ENCODE measurements at regions not wholly inside any gene's neighbourhood (a gene's known extent, or its start where the extent isn't known, plus 50 kb on each side); places are given as distances from the start of the nearest gene placed in this dataset.

DNA sequence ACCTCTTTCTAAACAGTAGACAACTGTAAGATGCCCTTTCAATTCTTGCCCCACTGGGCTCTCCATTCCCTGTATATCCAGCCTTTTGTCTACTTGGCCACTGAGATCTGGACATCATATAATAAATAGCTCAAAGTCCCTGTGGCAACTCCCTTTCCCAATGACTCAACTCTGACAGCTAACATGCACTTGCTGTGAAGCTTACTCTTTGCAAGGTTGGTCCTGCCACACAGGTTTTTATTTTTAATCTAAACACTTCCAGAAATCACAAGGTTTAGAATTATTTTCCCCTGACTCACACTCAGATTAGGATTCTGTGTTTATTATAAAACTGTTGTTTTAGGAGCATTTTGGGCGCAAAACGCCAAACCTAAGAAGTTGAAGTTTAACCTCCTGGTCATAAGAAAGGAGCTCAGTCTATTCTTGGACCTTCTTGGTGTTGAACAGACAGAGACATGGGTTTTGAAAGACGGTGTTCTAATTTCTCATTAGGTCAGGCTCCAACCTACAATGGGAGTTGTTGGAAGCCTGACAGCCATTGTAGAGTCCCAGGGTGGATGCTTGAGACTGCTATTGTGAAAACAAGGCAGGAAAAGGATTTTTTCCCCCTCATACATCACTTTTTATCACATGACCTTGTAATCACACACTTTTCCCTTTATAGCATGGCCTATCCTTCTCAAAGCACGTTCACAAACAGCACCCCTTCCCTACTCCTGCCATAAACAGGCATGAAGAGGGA lies 124.7 kb upstream of the SERPINE2 start:
- Histone ChIP-seq H3K27me3 (ENCODE audit: control insufficient read depth, insufficient read depth, low read length) (no peaks in the 10 kb centered on the region), H3K4me1 (ENCODE audit: control insufficient read depth, insufficient read depth, low read length) (no peaks in the 10 kb centered on the region), H3K27ac (ENCODE audit: low read depth, low read length) (no peak overlapping the region), H3K9ac (ENCODE audit: low read length) (no peak overlapping the region), H3K4me3 (ENCODE audit: low read depth, low read length) (no peak overlapping the region), H3K36me3 (ENCODE audit: control insufficient read depth, insufficient read depth, low read length) (no peaks in the 10 kb centered on the region), H3K9me3 (ENCODE audit: control insufficient read depth, insufficient read depth, low read depth, low read length) (peaks cover 2% of the 10 kb centered on the region; the same call in 1 of the 2 replicates)

DNA sequence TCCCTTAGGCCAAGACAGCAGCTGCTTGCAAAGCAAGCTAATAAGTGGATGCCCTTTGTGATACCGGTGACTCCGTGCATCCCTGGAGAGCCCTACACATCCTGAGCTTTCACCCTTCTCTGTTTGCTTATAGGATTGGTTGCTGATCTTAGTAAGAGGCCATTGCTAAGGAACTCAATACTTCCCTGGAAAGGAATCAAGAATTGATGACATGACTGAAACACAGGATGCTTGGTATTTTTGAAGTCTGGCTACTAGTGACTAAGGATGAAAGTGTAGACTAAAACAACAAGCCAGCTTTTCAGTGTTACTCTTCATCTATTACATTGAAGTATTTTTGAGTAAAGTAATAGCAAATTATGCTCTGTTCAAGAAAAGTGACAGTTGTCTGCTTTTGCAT lies 123.0 kb upstream of the SERPINE2 start:
- no peaks in the 10 kb centered on the region for H3K36me3 ChIP-seq (ENCODE audit: control insufficient read depth, insufficient read depth, low read length)
- no peaks in the 10 kb centered on the region for H3K4me1 ChIP-seq (ENCODE audit: control insufficient read depth, insufficient read depth, low read length)
- no peaks in the 10 kb centered on the region for H3K9me3 ChIP-seq (ENCODE audit: control insufficient read depth, insufficient read depth, low read depth, low read length)
- no peak overlapping the region for H3K27ac ChIP-seq (ENCODE audit: low read depth, low read length)
- no peak overlapping the region for H3K9ac ChIP-seq (ENCODE audit: low read length)
- H3K4me3 ChIP-seq (ENCODE audit: low read depth, low read length), result no peak overlapping the region
- H3K27me3 ChIP-seq (ENCODE audit: control insufficient read depth, insufficient read depth, low read length), result no peaks in the 10 kb centered on the region

DNA sequence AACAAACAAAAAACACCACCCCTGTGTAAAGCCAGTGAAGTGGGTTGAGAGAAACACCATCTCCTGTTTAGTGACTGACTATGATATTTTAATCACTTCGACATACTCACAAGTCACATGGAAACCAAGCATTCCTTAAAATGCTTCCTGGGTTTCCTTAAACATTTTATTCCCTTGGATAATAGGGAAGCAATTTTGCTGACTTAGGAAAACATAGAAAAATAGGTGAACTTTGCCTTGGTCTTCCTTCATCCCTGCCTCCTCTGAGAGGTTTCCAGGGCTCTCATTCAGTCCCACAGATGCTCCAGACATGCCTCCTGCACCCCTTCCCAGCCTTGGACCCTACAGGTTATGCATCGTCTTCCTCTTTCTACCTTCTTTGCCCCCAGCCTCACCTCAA lies 122.6 kb upstream of the SERPINE2 start:
- no peaks in the 10 kb centered on the region for H3K36me3 ChIP-seq (ENCODE audit: control insufficient read depth, insufficient read depth, low read length)
- H3K4me1 ChIP-seq (ENCODE audit: control insufficient read depth, insufficient read depth, low read length), result no peaks in the 10 kb centered on the region
- H3K4me3 ChIP-seq (ENCODE audit: low read depth, low read length), result no peak overlapping the region
- H3K9me3 ChIP-seq (ENCODE audit: control insufficient read depth, insufficient read depth, low read depth, low read length), result no peaks in the 10 kb centered on the region
- no peak overlapping the region for H3K27ac ChIP-seq (ENCODE audit: low read depth, low read length)
- H3K9ac ChIP-seq (ENCODE audit: low read length), result no peak overlapping the region
- H3K27me3 ChIP-seq (ENCODE audit: control insufficient read depth, insufficient read depth, low read length), result no peaks in the 10 kb centered on the region

DNA sequence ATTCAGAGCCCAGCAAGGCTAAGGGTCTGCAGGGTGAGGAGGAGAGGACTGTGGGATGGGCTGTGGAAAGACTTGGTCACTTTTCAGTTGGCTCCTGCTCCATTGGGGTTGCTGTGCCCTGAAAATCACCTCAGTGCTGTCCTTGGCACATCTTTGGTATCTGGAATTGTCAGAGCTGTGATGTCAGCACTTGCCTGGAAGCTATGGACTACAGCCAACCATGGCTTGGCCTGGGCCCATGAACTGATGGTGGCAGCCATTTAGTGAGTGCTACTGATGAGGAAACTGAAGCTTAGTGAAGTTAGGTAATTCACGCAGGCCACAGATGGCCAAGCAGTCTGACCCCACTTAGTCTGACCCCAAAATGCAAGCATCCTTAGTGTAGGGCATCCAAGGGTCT lies 121.8 kb upstream of the SERPINE2 start:
- H3K36me3 ChIP-seq (ENCODE audit: control insufficient read depth, insufficient read depth, low read length), result no peaks in the 10 kb centered on the region
- H3K9ac ChIP-seq (ENCODE audit: low read length), result no peak overlapping the region
- no peak overlapping the region for H3K27ac ChIP-seq (ENCODE audit: low read depth, low read length)
- no peaks in the 10 kb centered on the region for H3K27me3 ChIP-seq (ENCODE audit: control insufficient read depth, insufficient read depth, low read length)
- no peaks in the 10 kb centered on the region for H3K9me3 ChIP-seq (ENCODE audit: control insufficient read depth, insufficient read depth, low read depth, low read length)
- no peak overlapping the region for H3K4me3 ChIP-seq (ENCODE audit: low read depth, low read length)
- H3K4me1 ChIP-seq (ENCODE audit: control insufficient read depth, insufficient read depth, low read length), result no peaks in the 10 kb centered on the region

DNA sequence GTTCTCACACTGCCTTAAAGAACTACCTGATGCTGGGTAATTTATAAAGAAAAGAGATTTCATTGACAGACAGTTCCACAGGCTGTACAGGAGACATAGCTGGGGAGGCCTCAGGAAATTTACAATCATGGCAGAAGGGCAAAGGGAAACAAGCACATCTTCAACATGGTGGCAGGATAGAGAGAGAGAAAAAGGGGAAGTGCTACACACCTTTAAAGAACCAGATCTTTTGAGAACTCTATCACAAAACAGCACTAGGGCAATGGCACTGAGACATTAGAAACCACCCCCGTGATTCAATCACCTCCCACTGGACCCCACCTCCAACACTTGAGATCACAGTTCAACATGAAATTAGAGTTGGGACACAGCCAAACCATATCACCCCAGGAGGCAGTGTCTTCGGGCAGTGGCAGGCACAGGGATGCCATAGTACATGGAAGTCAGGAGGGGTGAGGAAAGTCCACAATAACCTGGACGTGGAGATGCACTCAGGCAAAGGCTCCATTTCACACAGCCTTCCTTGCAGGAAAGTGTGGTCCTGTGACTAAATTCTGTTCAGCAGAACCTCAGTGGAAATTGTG lies 120.4 kb upstream of the SERPINE2 start:
- H3K27me3 ChIP-seq (ENCODE audit: control insufficient read depth, insufficient read depth, low read length), result no peaks in the 10 kb centered on the region
- H3K9ac ChIP-seq (ENCODE audit: low read length), result no peak overlapping the region
- H3K4me1 ChIP-seq (ENCODE audit: control insufficient read depth, insufficient read depth, low read length), result no peaks in the 10 kb centered on the region
- H3K27ac ChIP-seq (ENCODE audit: low read depth, low read length), result no peak overlapping the region
- no peaks in the 10 kb centered on the region for H3K9me3 ChIP-seq (ENCODE audit: control insufficient read depth, insufficient read depth, low read depth, low read length)
- no peaks in the 10 kb centered on the region for H3K36me3 ChIP-seq (ENCODE audit: control insufficient read depth, insufficient read depth, low read length)
- H3K4me3 ChIP-seq (ENCODE audit: low read depth, low read length), result no peak overlapping the region

DNA sequence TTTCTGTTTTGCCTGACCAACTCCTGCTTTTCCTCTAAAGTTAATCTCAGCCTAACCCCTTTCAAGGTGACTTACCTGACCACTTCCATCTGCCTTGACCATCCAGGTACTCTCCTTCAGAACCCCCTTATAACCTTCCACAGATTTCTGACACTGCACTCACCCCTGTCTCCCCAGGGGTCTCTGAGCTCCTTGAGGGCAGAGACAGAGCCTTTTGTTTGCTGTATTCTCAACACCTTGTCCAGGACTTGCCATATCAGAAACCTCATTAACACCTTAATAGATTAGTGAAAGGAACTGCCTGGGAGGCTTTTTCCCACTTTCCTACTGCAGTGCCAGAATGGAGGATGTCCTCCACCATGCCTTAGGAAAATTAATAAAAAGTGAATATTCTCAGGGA lies 119.7 kb upstream of the SERPINE2 start:
- no peaks in the 10 kb centered on the region for H3K27me3 ChIP-seq (ENCODE audit: control insufficient read depth, insufficient read depth, low read length)
- H3K4me1 ChIP-seq (ENCODE audit: control insufficient read depth, insufficient read depth, low read length), result no peaks in the 10 kb centered on the region
- no peak overlapping the region for H3K27ac ChIP-seq (ENCODE audit: low read depth, low read length)
- no peaks in the 10 kb centered on the region for H3K9me3 ChIP-seq (ENCODE audit: control insufficient read depth, insufficient read depth, low read depth, low read length)
- no peaks in the 10 kb centered on the region for H3K36me3 ChIP-seq (ENCODE audit: control insufficient read depth, insufficient read depth, low read length)
- H3K4me3 ChIP-seq (ENCODE audit: low read depth, low read length), result no peak overlapping the region
- H3K9ac ChIP-seq (ENCODE audit: low read length), result no peak overlapping the region

DNA sequence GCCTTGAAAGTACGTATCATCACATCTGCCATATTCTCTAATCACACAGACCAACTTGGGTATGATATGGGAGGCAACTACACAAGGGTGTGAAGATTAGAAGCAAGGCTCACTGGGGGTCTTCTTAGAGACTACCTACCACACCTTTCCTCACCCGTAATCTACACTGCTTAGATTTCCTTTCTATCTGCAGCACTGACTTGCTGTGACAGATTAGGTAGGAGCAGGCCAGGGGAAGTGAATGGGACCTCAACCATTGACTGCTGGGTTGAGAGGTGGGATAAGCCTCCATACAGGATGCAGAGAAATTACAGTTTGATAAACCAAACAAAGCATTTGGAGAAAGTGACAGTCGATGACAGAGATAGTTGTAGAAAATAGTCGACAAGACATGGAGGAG lies 119.0 kb upstream of the SERPINE2 start:
- no peaks in the 10 kb centered on the region for H3K27me3 ChIP-seq (ENCODE audit: control insufficient read depth, insufficient read depth, low read length)

DNA sequence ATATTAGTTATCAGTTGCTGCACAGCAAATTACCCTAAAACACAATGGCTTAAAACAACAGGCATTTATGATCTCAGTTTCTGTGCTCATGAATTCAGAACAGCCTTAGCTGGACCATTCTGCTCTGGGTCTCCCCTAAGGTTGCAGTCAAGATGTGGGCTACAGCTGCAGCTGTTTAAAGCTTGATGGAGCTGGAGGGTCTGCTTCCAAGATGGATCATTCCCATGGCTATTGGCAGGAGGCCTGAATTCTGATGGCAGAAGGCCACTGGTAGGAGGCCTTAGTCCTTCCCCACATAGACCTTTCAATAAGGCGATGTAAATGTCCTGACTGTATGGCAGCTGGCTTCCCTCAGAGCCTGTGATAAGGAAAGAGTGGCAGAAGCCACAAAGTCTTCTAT lies 118.6 kb upstream of the SERPINE2 start:
- no peak overlapping the region for H3K9ac ChIP-seq (ENCODE audit: low read length)
- H3K27me3 ChIP-seq (ENCODE audit: control insufficient read depth, insufficient read depth, low read length), result no peaks in the 10 kb centered on the region
- H3K9me3 ChIP-seq (ENCODE audit: control insufficient read depth, insufficient read depth, low read depth, low read length), result no peaks in the 10 kb centered on the region
- no peaks in the 10 kb centered on the region for H3K36me3 ChIP-seq (ENCODE audit: control insufficient read depth, insufficient read depth, low read length)
- no peaks in the 10 kb centered on the region for H3K4me1 ChIP-seq (ENCODE audit: control insufficient read depth, insufficient read depth, low read length)
- no peak overlapping the region for H3K27ac ChIP-seq (ENCODE audit: low read depth, low read length)
- no peak overlapping the region for H3K4me3 ChIP-seq (ENCODE audit: low read depth, low read length)

More for the DNA sequence above, 119.0 kb upstream of the SERPINE2 start:
- H3K4me1 ChIP-seq (ENCODE audit: control insufficient read depth, insufficient read depth, low read length), result no peaks in the 10 kb centered on the region
- H3K36me3 ChIP-seq (ENCODE audit: control insufficient read depth, insufficient read depth, low read length), result no peaks in the 10 kb centered on the region
- no peak overlapping the region for H3K9ac ChIP-seq (ENCODE audit: low read length)
- no peak overlapping the region for H3K27ac ChIP-seq (ENCODE audit: low read depth, low read length)
- no peak overlapping the region for H3K4me3 ChIP-seq (ENCODE audit: low read depth, low read length)
- no peaks in the 10 kb centered on the region for H3K9me3 ChIP-seq (ENCODE audit: control insufficient read depth, insufficient read depth, low read depth, low read length)

DNA sequence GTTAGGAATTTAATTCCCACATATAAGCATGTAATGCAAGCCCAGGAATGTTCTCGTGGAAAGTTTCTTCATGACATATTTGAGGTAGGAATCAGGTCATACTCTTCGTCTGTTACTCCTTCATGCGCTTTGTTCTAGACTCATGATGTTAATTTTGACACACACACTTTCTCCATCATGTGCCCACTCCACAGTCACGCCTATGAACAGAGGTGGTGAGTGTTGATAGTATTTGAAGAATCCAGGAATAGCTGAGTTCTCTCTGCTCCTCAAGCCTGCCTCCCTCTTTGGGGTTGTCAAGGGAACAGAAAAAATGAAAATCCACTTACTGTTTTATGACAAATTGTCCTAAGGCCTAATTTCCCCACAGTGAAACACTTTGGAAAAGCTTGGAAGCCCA lies 117.3 kb upstream of the SERPINE2 start:
- Histone ChIP-seq H3K27ac (ENCODE audit: low read depth, low read length) (no peak overlapping the region), H3K9ac (ENCODE audit: low read length) (no peak overlapping the region), H3K4me1 (ENCODE audit: control insufficient read depth, insufficient read depth, low read length) (no peaks in the 10 kb centered on the region), H3K9me3 (ENCODE audit: control insufficient read depth, insufficient read depth, low read depth, low read length) (no peaks in the 10 kb centered on the region), H3K36me3 (ENCODE audit: control insufficient read depth, insufficient read depth, low read length) (no peaks in the 10 kb centered on the region), H3K27me3 (ENCODE audit: control insufficient read depth, insufficient read depth, low read length) (no peaks in the 10 kb centered on the region), H3K4me3 (ENCODE audit: low read depth, low read length) (no peak overlapping the region)

DNA sequence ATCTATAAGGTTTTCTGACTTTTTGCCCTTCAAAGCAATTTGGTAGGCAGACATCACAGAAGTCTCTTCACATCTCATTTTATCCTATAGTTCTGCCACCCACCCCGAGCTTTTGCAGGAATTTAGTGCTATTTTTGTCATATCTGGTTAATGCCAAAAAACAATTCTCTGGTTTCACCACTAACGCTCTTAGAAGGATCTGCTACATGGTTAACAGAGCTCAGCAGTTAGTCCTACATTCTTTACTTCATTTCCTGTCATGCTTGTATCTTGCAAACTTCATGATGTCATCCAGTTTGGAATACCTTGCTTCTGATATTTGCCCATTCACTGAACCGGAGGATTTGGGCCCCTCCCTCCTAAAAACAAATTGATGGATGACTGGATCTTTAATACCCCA lies 116.8 kb upstream of the SERPINE2 start:
- Histone ChIP-seq H3K9me3 (ENCODE audit: control insufficient read depth, insufficient read depth, low read depth, low read length) (no peaks in the 10 kb centered on the region), H3K27ac (ENCODE audit: low read depth, low read length) (no peak overlapping the region), H3K4me3 (ENCODE audit: low read depth, low read length) (no peak overlapping the region), H3K4me1 (ENCODE audit: control insufficient read depth, insufficient read depth, low read length) (no peaks in the 10 kb centered on the region), H3K36me3 (ENCODE audit: control insufficient read depth, insufficient read depth, low read length) (no peaks in the 10 kb centered on the region), H3K27me3 (ENCODE audit: control insufficient read depth, insufficient read depth, low read length) (no peaks in the 10 kb centered on the region), H3K9ac (ENCODE audit: low read length) (no peak overlapping the region)

DNA sequence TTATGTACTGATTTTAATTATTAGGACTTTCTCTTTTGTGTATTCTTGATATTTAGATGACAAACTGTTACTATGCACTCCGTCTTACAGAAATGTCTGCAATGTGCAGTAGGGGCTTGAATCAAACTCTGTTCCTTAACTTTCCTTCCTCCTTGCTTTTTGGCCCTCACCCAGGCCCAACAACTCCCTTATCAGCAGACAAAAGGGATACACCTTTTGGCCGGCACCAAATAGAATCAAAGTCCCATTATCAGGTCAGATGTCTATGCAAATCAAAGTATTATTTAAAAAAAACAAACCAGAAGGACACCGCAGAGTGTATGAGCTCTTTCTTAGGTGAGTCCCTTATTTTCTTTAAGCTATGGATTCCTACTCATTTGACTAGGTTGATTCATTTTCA lies 116.3 kb upstream of the SERPINE2 start:
- H3K4me3 ChIP-seq (ENCODE audit: low read depth, low read length), result no peak overlapping the region
- no peaks in the 10 kb centered on the region for H3K4me1 ChIP-seq (ENCODE audit: control insufficient read depth, insufficient read depth, low read length)
- no peak overlapping the region for H3K27ac ChIP-seq (ENCODE audit: low read depth, low read length)
- H3K9ac ChIP-seq (ENCODE audit: low read length), result no peak overlapping the region
- no peaks in the 10 kb centered on the region for H3K9me3 ChIP-seq (ENCODE audit: control insufficient read depth, insufficient read depth, low read depth, low read length)
- H3K36me3 ChIP-seq (ENCODE audit: control insufficient read depth, insufficient read depth, low read length), result no peaks in the 10 kb centered on the region
- no peaks in the 10 kb centered on the region for H3K27me3 ChIP-seq (ENCODE audit: control insufficient read depth, insufficient read depth, low read length)
